GM12892 (cell line): ENCODE measurements at regions not wholly inside any gene's neighbourhood (a gene's known extent, or its start where the extent isn't known, plus 50 kb on each side); places are given as distances from the start of the nearest gene placed in this dataset.

ENCODE experiments used
- POLR2A ChIP-seq: IDR thresholded peaks from 2 replicates; pipeline ENCODE4 v1.6.1; 2011; ENCODE audit warnings: low read depth, low read length, control low read depth
- POLR2AphosphoS5 ChIP-seq: IDR thresholded peaks from 2 replicates; pipeline ENCODE4 v1.6.1; 2011; ENCODE audit warnings: low read depth, low read length, control low read depth

DNA sequence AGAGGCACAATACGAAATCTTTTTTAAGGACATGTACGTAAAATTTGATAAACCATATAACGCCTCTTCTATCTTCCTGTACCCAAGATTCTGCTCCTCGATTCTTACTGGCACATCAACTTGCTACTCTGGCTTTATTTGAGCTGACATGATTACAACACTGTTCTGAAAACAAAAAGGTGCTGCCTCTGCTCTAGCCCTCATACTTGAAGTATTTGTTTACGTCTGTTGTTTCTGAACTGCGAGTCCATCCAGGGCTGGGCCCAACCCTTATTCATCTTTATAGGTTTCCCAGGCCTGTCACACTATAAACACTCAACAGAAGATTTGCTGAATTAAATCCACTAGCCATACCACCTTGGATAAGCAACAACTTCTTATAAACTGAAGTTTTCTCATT lies 96.2 kb upstream of the SVIL start:
- TF ChIP-seq POLR2A (no peak), POLR2AphosphoS5 (no peak)
